ENCODE measurements at regions not wholly inside any gene's neighbourhood (a gene's known extent, or its start where the extent isn't known, plus 50 kb on each side); places are given as distances from the start of the nearest gene placed in this dataset.

DNA sequence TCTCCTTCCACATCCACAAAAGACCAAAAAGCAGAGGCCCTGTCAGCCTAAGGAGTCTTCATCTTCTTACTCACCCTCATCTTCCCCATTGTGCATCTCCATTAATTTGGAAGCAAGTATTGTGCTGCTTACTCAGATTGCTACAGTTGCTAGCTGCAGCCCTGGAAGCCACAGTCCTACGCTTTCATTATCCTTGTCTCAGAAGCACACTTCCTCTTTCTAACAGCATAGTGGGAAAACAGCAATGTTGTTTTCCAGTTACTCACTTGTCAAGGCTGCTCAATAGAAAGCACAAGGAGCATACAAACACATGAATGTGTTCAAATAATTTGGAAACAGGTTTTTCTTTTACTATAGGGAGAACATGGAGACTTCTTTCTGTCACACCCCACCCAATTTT is 76.6 kb upstream of the RBM24 start:
- Histone ChIP-seq H3K79me2 (ENCODE audit: low read depth) (no peaks in the 10 kb centered on the region), H3K9ac (no peak overlapping the region), H3K27me3 (peaks cover 10% of the 10 kb centered on the region), H2AFZ (replicated peaks) (no peak overlapping the region), H3K36me3 (no peaks in the 10 kb centered on the region), H3K4me3 (no peak overlapping the region), H4K20me1 (ENCODE audit: low read depth) (no peaks in the 10 kb centered on the region), H3K4me2 (no peak overlapping the region), H3K9me3 (ENCODE audit: low read depth) (no peaks in the 10 kb centered on the region), H3K4me1 (no peaks in the 10 kb centered on the region), H3K27ac (no peak overlapping the region), H3F3A (ENCODE audit: low read depth) (peaks cover 3% of the 10 kb centered on the region)
- H3K4me3 Mint-ChIP-seq, result no peak overlapping the region
- H3K27me3 Mint-ChIP-seq (ENCODE audit: insufficient read depth, low read depth), result peaks cover 9% of the 10 kb centered on the region
- no peak for DNase-seq (ENCODE audit: low spot score)
- peaks cover 3% of the 10 kb centered on the region for H3K36me3 Mint-ChIP-seq
- TF ChIP-seq EZH2phosphoT487 (IDR thresholded peaks at IDR 0.05) (no peak), EZH2 (IDR thresholded peaks at IDR 0.05) (no peak)
- TF ChIP-seq, protein P1, sequence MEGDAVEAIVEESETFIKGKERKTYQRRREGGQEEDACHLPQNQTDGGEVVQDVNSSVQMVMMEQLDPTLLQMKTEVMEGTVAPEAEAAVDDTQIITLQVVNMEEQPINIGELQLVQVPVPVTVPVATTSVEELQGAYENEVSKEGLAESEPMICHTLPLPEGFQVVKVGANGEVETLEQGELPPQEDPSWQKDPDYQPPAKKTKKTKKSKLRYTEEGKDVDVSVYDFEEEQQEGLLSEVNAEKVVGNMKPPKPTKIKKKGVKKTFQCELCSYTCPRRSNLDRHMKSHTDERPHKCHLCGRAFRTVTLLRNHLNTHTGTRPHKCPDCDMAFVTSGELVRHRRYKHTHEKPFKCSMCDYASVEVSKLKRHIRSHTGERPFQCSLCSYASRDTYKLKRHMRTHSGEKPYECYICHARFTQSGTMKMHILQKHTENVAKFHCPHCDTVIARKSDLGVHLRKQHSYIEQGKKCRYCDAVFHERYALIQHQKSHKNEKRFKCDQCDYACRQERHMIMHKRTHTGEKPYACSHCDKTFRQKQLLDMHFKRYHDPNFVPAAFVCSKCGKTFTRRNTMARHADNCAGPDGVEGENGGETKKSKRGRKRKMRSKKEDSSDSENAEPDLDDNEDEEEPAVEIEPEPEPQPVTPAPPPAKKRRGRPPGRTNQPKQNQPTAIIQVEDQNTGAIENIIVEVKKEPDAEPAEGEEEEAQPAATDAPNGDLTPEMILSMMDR (IDR thresholded peaks at IDR 0.05), result no peak
- H3K27ac Mint-ChIP-seq, result no peak overlapping the region
- H3K9me3 Mint-ChIP-seq, result peaks cover 23% of the 10 kb centered on the region
- H3K4me1 Mint-ChIP-seq, result peaks cover 8% of the 10 kb centered on the region

DNA sequence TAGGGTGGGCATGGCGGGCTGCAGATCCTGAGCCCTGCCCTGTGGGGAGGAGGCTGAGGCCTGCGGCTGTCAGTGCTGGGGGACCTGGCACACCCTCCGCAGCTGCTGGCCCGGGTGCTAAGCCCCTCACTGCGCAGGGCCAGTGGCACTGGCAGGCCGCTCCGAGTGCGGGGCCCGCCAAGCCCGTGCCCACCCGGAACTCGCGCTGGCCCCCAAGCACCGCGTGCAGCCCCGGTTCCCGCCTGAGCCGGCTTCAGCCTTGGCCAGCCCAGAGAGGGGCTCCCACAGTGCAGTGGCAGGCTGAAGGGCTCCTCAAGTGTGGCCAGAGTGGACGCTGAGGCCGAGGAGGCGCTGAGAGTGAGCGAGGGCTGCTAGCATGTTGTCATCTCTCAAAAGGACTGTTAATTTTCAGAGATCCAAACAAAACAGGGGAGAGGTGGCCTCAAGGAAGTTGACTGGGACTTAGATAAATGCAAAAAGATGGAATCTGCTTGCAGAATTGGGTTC is 74.5 kb upstream of the RBM24 start:
- Mint-ChIP-seq H3K4me3 (no peak overlapping the region), H3K4me1 (peaks cover 8% of the 10 kb centered on the region), H3K9me3 (peaks cover 33% of the 10 kb centered on the region), H3K36me3 (peaks cover 3% of the 10 kb centered on the region), H3K27me3 (ENCODE audit: insufficient read depth, low read depth) (peaks cover 15% of the 10 kb centered on the region), H3K27ac (no peak overlapping the region)
- no peaks in the 10 kb centered on the region for H4K20me1 ChIP-seq (ENCODE audit: low read depth)
- H3K4me2 ChIP-seq, result no peak overlapping the region
- no peaks in the 10 kb centered on the region for H3K4me1 ChIP-seq
- H3K27me3 ChIP-seq, result no peaks in the 10 kb centered on the region
- no peaks in the 10 kb centered on the region for H3K9me3 ChIP-seq (ENCODE audit: low read depth)
- H3K27ac ChIP-seq, result no peak overlapping the region
- H3K79me2 ChIP-seq (ENCODE audit: low read depth), result no peaks in the 10 kb centered on the region
- no peak overlapping the region for H3K9ac ChIP-seq
- H3F3A ChIP-seq (ENCODE audit: low read depth), result no peaks in the 10 kb centered on the region
- no peak for DNase-seq (ENCODE audit: low spot score)
- TF ChIP-seq EZH2 (IDR thresholded peaks at IDR 0.05) (no peak), EZH2phosphoT487 (IDR thresholded peaks at IDR 0.05) (no peak)
- TF ChIP-seq, protein P1 (IDR thresholded peaks at IDR 0.05), result no peak
- no peak overlapping the region for H2AFZ ChIP-seq (replicated peaks)
- H3K36me3 ChIP-seq, result no peaks in the 10 kb centered on the region
- no peak overlapping the region for H3K4me3 ChIP-seq

DNA sequence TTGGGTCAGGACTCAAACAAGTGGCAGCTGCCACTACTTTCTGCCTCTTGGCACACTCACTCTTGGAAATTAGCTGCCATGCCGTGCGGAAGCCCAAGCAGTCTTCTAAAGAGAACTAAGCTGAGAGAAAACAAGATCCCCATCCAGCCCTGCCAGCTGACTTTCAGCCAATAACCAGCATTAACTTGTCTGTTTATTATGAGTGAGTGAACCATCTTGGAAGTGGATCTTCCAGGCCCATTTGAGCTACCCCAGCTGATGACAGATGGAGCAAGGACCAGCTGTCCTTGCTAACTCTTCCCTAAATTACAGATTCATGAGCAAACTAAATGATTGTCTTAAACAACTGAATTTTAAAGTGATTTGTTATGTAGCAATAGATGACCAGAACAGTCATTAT is 73.9 kb upstream of the RBM24 start:
- Histone ChIP-seq H3K36me3 (no peaks in the 10 kb centered on the region), H3F3A (ENCODE audit: low read depth) (peaks cover 5% of the 10 kb centered on the region), H3K27me3 (no peaks in the 10 kb centered on the region), H3K4me1 (peaks cover 3% of the 10 kb centered on the region), H3K4me3 (no peak overlapping the region), H3K9ac (no peak overlapping the region), H3K27ac (no peak overlapping the region), H3K4me2 (no peak overlapping the region), H3K9me3 (ENCODE audit: low read depth) (no peaks in the 10 kb centered on the region), H3K79me2 (ENCODE audit: low read depth) (no peaks in the 10 kb centered on the region), H2AFZ (replicated peaks) (no peak overlapping the region), H4K20me1 (ENCODE audit: low read depth) (no peaks in the 10 kb centered on the region)
- no peak for TF ChIP-seq EZH2 (IDR thresholded peaks at IDR 0.05)
- TF ChIP-seq, protein P1 (IDR thresholded peaks at IDR 0.05), result no peak
- TF ChIP-seq EZH2phosphoT487 (IDR thresholded peaks at IDR 0.05), result no peak
- DNase-seq (ENCODE audit: low spot score), result no peak
- peaks cover 33% of the 10 kb centered on the region for H3K9me3 Mint-ChIP-seq
- peaks cover 11% of the 10 kb centered on the region for H3K4me1 Mint-ChIP-seq
- peaks cover 3% of the 10 kb centered on the region for H3K36me3 Mint-ChIP-seq
- H3K27me3 Mint-ChIP-seq (ENCODE audit: insufficient read depth, low read depth), result peaks cover 19% of the 10 kb centered on the region
- no peak overlapping the region for H3K4me3 Mint-ChIP-seq
- no peak overlapping the region for H3K27ac Mint-ChIP-seq

Data from neural progenitor cell (in vitro differentiated cells).